SK-N-SH (cell line): ENCODE measurements at regions not wholly inside any gene's neighbourhood (a gene's known extent, or its start where the extent isn't known, plus 50 kb on each side); places are given as distances from the start of the nearest gene placed in this dataset.

Experiments used
- CTCF ChIA-PET: fragments of 300-600, 350-600 bp; formaldehyde crosslinking; extraction: SDS; loops from one replicate; lab custom pipeline; 2021; lab: Yijun Ruan, JAX
- POLR2A ChIA-PET: fragments of 350-600 bp; sonication (Branson Sonifier 250); formaldehyde crosslinking; extraction: SDS; loops from one replicate; lab custom pipeline; 2020; ENCODE audit warnings: antibody characterized with exemption, inconsistent platforms; lab: Yijun Ruan, JAX
- DNase-seq: peaks from one replicate; pipeline ENCODE4 v3.0.0; 2012
- H2AFZ ChIP-seq: fragments of 200-600 bp; sonication (generic); 2 replicates; pipeline ENCODE4 v1.8.1; 2016; ENCODE audit warnings: antibody characterized with exemption, mild to moderate bottlenecking, low read depth
- H3F3A ChIP-seq: fragments of 200-600 bp; sonication (generic); replicated peaks from 2 replicates; pipeline ENCODE3; 2016; ENCODE audit warnings: antibody characterized with exemption, mild to moderate bottlenecking; ENCODE audit not compliant: insufficient read depth
- H3K27ac ChIP-seq, 2 experiments: fragments of 200-500 bp in 1 of 2; fragments of 200-600 bp in 1 of 2; sonication (Bioruptor generic) in 1 of 2; sonication (generic), shearing (Covaris generic) in 1 of 2; 2 replicates each; pipeline versions ENCODE4 v1.5.1 to v1.6.1; 2014 to 2016; ENCODE audit warnings: low read depth in 2 of 2, inconsistent platforms in 1 of 2, low read length in 1 of 2, mild to moderate bottlenecking in 1 of 2, mixed read lengths in 1 of 2
- H3K27me3 ChIP-seq: fragments of 200-600 bp; sonication (generic), shearing (Covaris generic); 2 replicates; pipeline ENCODE4 v1.6.1; 2016; ENCODE audit warnings: mixed run types; ENCODE audit not compliant: insufficient read depth
- H3K36me3 ChIP-seq, 2 experiments: fragments of 200-500 bp in 1 of 2; fragments of 200-600 bp in 1 of 2; sonication (Bioruptor generic) in 1 of 2; sonication (generic) in 1 of 2; replicated peaks in 1 of 2; 2 replicates each; pipeline versions ENCODE3 to v1.5.1; 2014 to 2016; ENCODE audit warnings: low read length in 1 of 2, mild to moderate bottlenecking in 1 of 2; ENCODE audit not compliant: insufficient read depth in 2 of 2, control insufficient read depth in 1 of 2
- H3K4me1 ChIP-seq, 2 experiments: fragments of 200-500 bp in 1 of 2; fragments of 200-600 bp in 1 of 2; sonication (Bioruptor generic) in 1 of 2; sonication (generic), shearing (Covaris generic) in 1 of 2; 2 replicates each; pipeline versions ENCODE4 v1.5.1 to v1.6.1; 2014 to 2016; ENCODE audit warnings: low read depth in 1 of 2, low read length in 1 of 2, mixed run types in 1 of 2; ENCODE audit not compliant: insufficient read depth in 2 of 2, control insufficient read depth in 1 of 2
- H3K4me2 ChIP-seq: fragments of 200-600 bp; sonication (generic), shearing (Covaris generic); 2 replicates; pipeline ENCODE4 v1.6.1; 2017; ENCODE audit warnings: mixed run types
- H3K4me3 ChIP-seq, 2 experiments: fragments of 200-500 bp in 1 of 2; fragments of 200-600 bp in 1 of 2; sonication (Bioruptor generic) in 1 of 2; sonication (generic), shearing (Covaris generic) in 1 of 2; 2 replicates each; pipeline versions ENCODE4 v1.5.1 to v1.8.1; 2014 to 2016; ENCODE audit warnings: low read depth in 2 of 2, inconsistent platforms in 1 of 2, low read length in 1 of 2, mild to moderate bottlenecking in 1 of 2, mixed read lengths in 1 of 2, moderate library complexity in 1 of 2
- H3K79me2 ChIP-seq: fragments of 200-600 bp; sonication (generic); 2 replicates; pipeline ENCODE4 v1.8.1; 2017; ENCODE audit warnings: mild to moderate bottlenecking; ENCODE audit not compliant: insufficient read depth
- H3K9ac ChIP-seq: fragments of 200-600 bp; sonication (generic); 2 replicates; pipeline ENCODE4 v1.6.1; 2017; ENCODE audit warnings: mixed run types
- H3K9me2 ChIP-seq: fragments of 200-600 bp; sonication (generic); 2 replicates; pipeline ENCODE4 v1.6.1; 2017; ENCODE audit warnings: mixed run types
- H3K9me3 ChIP-seq: fragments of 200-600 bp; sonication (generic); 2 replicates; pipeline ENCODE4 v1.6.1; 2017; ENCODE audit warnings: mixed run types, mild to moderate bottlenecking, moderate library complexity
- H4K20me1 ChIP-seq: fragments of 200-600 bp; sonication (generic); 2 replicates; pipeline ENCODE4 v1.6.1; 2017; ENCODE audit warnings: mild to moderate bottlenecking, mixed run types; ENCODE audit not compliant: insufficient read depth
- CHD2 ChIP-seq: fragments of 150-350 bp; IDR thresholded peaks from 2 replicates; pipeline ENCODE4 v1.6.1; 2018; ENCODE audit warnings: low read length; ENCODE audit not compliant: partially characterized antibody
- ELF1 ChIP-seq: IDR thresholded peaks from 2 replicates; pipeline ENCODE4 v1.4.0; 2012
- EP300 ChIP-seq, 2 experiments: IDR thresholded peaks; 2 replicates each; pipeline versions ENCODE4 v1.4.0 to v1.6.1; 2012; ENCODE audit warnings: borderline replicate concordance in 1 of 2, low read depth in 1 of 2, low read length in 1 of 2
- EZH2phosphoT487 ChIP-seq: fragments of 200-600 bp; sonication (generic); IDR thresholded peaks from 2 replicates; pipeline ENCODE4 v1.6.1; 2017; ENCODE audit warnings: low read depth, mixed run types, mild to moderate bottlenecking, antibody characterized with exemption, moderate library complexity, borderline replicate concordance
- FOSL2 ChIP-seq: IDR thresholded peaks from 2 replicates; pipeline ENCODE4 v1.4.0; 2012; ENCODE audit warnings: low read depth, mild to moderate bottlenecking, moderate library complexity, borderline replicate concordance
- FOXJ3 ChIP-seq: sonication (generic); formaldehyde crosslinking; IDR thresholded peaks from 2 replicates; pipeline ENCODE4 v1.5.1; 2020; ENCODE audit warnings: mild to moderate bottlenecking, missing genetic modification reagents
- GABPA ChIP-seq: IDR thresholded peaks from 2 replicates; pipeline ENCODE4 v1.4.0; 2012; ENCODE audit warnings: low read depth, mild to moderate bottlenecking
- GATA2 ChIP-seq: sonication (generic); formaldehyde crosslinking; IDR thresholded peaks from 2 replicates; pipeline ENCODE4 v1.5.0; 2020; ENCODE audit warnings: mild to moderate bottlenecking, missing genetic modification reagents
- MEF2A ChIP-seq: IDR thresholded peaks from 2 replicates; pipeline ENCODE4 v1.4.0; 2012; ENCODE audit warnings: low read depth, borderline replicate concordance
- POLR2AphosphoS5 ChIP-seq: IDR thresholded peaks from 2 replicates; pipeline ENCODE4 v1.6.1; 2012; ENCODE audit warnings: low read depth, low read length
- RXRA ChIP-seq: IDR thresholded peaks from 2 replicates; pipeline ENCODE4 v1.4.0; 2012; ENCODE audit warnings: low read depth, mild to moderate bottlenecking, borderline replicate concordance
- SMC3 ChIP-seq: IDR thresholded peaks from 2 replicates; pipeline ENCODE4 v1.6.1; 2012; ENCODE audit warnings: low read depth, low read length, improper control_type of control experiment
- WGBS: methylation state at CpG from one replicate; pipeline ENCODE4 v1.1.6; 2017; ENCODE audit warnings: low lambda C conversion rate; 5-methylcytosine and 5-hydroxymethylcytosine counted together
- TF ChIP-seq, protein P1 (sequence below): IDR thresholded peaks from 2 replicates; pipeline ENCODE4; 2012
- TF ChIP-seq, protein P2 (sequence below): IDR thresholded peaks from 2 replicates; pipeline ENCODE4 v1.4.0; 2012; ENCODE audit warnings: low read depth
- TF ChIP-seq, protein P3 (sequence below): IDR thresholded peaks from 2 replicates; pipeline ENCODE4 v1.6.1; 2012; ENCODE audit warnings: mild to moderate bottlenecking, low read depth, low read length, moderate library complexity
- TF ChIP-seq, protein P4 (sequence below): fragments of 200-600 bp; sonication (generic); IDR thresholded peaks from 2 replicates; pipeline ENCODE4 v1.6.1; 2017; ENCODE audit warnings: antibody characterized with exemption, mild to moderate bottlenecking, moderate library complexity

DNA sequence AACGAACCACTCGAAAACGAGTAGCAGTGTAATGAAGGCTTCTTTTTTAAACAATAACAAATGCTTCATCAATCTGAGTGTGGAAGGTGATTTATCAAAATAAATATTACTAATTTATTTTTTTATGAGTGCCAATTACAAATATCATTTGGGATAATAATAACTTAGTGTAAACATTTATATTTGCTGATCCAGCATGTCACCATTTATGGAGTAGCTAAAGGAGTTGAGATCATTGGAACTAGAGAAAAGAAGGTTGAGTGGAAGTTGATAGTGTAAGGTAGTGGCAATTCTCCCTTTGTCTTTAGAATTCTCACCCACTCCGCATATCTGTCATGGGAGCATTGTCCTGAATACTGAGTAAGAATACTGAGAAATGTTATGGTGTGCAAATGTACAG is 67.1 kb upstream of the KIF26B start (continued):
- no peak for TF ChIP-seq SMC3
- TF ChIP-seq, all 33 proteins: peak for 0

DNA sequence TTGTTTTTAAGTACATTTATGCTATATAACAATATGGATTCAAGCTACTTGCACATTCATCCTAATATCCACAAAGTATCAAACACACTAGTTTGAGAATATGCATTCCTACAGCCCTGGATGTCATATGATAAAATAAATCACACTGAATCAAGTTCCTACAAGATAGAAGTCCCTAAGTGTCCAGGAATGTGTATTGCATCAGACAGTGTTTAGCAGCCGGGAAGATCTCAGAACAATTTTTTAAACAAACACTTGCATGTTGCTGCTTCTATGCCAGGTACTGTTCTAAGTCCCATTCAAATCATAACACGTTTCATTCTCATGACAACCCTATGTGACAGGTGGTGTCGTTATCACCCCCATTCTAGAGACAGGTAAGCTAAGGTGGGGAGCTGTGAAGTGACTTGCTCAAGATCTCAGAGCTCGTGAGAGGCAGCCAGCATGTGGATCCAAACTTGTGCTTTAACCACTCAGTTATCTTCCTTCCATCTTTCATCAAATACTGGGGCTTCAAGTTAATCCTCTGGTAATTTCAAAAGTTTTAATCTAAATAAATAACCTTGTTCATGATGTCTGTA is 68.3 kb upstream of the KIF26B start:
- CTCF ChIA-PET: no interaction called here
- Histone ChIP-seq H3F3A (peaks cover 23% of the 10 kb centered on the region), H3K4me3 (no peak overlapping the region), H3K36me3 (no peaks in the 10 kb centered on the region), H2AFZ (no peak overlapping the region), H3K9ac (peak overlapping the region; percentile 1; the same call in 1 of the 2 replicates), H4K20me1 (no peaks in the 10 kb centered on the region), H3K27ac (peak overlapping the region in 1 of 2 experiments; percentile 91; a peak in 3 of 4 replicates), H3K9me3 (no peaks in the 10 kb centered on the region), H3K4me2 (0 out of 2 replicates have a peak overlapping the region, but pooled peaks have one; percentile 16), H3K9me2 (no peaks in the 10 kb centered on the region), H3K27me3 (no peaks in the 10 kb centered on the region), H3K4me1 (peaks cover 4 to 18% of the 10 kb centered on the region in 2 experiments; a peak in 2 of 4 replicates), H3K79me2 (no peaks in the 10 kb centered on the region)
- no peak for TF ChIP-seq RXRA
- TF ChIP-seq EZH2phosphoT487: no peak
- TF ChIP-seq, protein P1, sequence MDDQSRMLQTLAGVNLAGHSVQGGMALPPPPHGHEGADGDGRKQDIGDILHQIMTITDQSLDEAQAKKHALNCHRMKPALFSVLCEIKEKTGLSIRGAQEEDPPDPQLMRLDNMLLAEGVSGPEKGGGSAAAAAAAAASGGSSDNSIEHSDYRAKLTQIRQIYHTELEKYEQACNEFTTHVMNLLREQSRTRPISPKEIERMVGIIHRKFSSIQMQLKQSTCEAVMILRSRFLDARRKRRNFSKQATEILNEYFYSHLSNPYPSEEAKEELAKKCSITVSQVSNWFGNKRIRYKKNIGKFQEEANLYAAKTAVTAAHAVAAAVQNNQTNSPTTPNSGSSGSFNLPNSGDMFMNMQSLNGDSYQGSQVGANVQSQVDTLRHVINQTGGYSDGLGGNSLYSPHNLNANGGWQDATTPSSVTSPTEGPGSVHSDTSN: no peak
- TF ChIP-seq, protein P2, sequence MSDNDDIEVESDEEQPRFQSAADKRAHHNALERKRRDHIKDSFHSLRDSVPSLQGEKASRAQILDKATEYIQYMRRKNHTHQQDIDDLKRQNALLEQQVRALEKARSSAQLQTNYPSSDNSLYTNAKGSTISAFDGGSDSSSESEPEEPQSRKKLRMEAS: no peak
- TF ChIP-seq SMC3: no peak
- TF ChIP-seq, protein P3, sequence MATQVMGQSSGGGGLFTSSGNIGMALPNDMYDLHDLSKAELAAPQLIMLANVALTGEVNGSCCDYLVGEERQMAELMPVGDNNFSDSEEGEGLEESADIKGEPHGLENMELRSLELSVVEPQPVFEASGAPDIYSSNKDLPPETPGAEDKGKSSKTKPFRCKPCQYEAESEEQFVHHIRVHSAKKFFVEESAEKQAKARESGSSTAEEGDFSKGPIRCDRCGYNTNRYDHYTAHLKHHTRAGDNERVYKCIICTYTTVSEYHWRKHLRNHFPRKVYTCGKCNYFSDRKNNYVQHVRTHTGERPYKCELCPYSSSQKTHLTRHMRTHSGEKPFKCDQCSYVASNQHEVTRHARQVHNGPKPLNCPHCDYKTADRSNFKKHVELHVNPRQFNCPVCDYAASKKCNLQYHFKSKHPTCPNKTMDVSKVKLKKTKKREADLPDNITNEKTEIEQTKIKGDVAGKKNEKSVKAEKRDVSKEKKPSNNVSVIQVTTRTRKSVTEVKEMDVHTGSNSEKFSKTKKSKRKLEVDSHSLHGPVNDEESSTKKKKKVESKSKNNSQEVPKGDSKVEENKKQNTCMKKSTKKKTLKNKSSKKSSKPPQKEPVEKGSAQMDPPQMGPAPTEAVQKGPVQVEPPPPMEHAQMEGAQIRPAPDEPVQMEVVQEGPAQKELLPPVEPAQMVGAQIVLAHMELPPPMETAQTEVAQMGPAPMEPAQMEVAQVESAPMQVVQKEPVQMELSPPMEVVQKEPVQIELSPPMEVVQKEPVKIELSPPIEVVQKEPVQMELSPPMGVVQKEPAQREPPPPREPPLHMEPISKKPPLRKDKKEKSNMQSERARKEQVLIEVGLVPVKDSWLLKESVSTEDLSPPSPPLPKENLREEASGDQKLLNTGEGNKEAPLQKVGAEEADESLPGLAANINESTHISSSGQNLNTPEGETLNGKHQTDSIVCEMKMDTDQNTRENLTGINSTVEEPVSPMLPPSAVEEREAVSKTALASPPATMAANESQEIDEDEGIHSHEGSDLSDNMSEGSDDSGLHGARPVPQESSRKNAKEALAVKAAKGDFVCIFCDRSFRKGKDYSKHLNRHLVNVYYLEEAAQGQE: no peak
- TF ChIP-seq CHD2: no peak
- TF ChIP-seq POLR2AphosphoS5: no peak
- no peak for TF ChIP-seq MEF2A
- TF ChIP-seq FOXJ3 (CRISPR knock-in tag): no peak
- TF ChIP-seq, protein P4, sequence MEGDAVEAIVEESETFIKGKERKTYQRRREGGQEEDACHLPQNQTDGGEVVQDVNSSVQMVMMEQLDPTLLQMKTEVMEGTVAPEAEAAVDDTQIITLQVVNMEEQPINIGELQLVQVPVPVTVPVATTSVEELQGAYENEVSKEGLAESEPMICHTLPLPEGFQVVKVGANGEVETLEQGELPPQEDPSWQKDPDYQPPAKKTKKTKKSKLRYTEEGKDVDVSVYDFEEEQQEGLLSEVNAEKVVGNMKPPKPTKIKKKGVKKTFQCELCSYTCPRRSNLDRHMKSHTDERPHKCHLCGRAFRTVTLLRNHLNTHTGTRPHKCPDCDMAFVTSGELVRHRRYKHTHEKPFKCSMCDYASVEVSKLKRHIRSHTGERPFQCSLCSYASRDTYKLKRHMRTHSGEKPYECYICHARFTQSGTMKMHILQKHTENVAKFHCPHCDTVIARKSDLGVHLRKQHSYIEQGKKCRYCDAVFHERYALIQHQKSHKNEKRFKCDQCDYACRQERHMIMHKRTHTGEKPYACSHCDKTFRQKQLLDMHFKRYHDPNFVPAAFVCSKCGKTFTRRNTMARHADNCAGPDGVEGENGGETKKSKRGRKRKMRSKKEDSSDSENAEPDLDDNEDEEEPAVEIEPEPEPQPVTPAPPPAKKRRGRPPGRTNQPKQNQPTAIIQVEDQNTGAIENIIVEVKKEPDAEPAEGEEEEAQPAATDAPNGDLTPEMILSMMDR: no peak
- TF ChIP-seq ELF1: no peak
- no peak for TF ChIP-seq FOSL2
- TF ChIP-seq GATA2: no peak
- no peak for TF ChIP-seq EP300 (IDR thresholded peaks at IDR 0.05; ENCODE audit: borderline replicate concordance in 1 of 2, low read depth in 1 of 2, low read length in 1 of 2)
- TF ChIP-seq GABPA: no peak
- no peak for DNase-seq
- WGBS: 78% methylated on average over 4 of the region's 4 CpGs
- POLR2A ChIA-PET: interaction anchor here (0.5 kb wide), 1 partner anchor 321 kb away, joined by 3 read pairs; no protein-coding TSS in a partner anchor
